Muscle of arm (tissue), 1 donor: ENCODE measurements at regions not wholly inside any gene's neighbourhood (a gene's known extent, or its start where the extent isn't known, plus 50 kb on each side); places are given as distances from the start of the nearest gene placed in this dataset.

Experiments
- DNase-seq: peaks from one replicate; pipeline ENCODE4 v3.0.0-alpha.2; 2013

GRCh38 chr13:74966814-74967424, 515.0 kb downstream of the TBC1D4 start:
- peak; percentile 78 for DNase-seq

DNA sequence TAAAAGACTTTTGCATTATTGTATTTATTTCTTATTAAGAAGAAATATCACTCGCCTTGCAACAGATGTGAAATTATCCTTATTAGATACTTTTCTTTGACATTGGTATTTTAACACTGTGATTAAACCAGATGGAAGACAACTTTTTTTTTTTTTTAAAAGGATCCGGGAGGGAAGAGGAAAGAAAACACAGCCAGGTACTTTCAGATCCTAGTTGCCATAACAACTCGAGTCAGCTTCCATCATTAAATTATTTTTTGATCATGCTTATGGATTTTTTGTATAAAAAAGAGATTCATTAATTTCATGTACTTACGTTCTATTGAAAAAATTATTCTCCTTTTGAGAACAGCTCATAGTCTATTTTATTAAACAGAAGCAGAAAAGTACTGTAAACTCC, 515.7 kb downstream of the TBC1D4 start:
- peak; percentile 8 for DNase-seq

GRCh38 chr13:74945637-74946036, 536.3 kb downstream of the TBC1D4 start:
- no peak for DNase-seq

DNA sequence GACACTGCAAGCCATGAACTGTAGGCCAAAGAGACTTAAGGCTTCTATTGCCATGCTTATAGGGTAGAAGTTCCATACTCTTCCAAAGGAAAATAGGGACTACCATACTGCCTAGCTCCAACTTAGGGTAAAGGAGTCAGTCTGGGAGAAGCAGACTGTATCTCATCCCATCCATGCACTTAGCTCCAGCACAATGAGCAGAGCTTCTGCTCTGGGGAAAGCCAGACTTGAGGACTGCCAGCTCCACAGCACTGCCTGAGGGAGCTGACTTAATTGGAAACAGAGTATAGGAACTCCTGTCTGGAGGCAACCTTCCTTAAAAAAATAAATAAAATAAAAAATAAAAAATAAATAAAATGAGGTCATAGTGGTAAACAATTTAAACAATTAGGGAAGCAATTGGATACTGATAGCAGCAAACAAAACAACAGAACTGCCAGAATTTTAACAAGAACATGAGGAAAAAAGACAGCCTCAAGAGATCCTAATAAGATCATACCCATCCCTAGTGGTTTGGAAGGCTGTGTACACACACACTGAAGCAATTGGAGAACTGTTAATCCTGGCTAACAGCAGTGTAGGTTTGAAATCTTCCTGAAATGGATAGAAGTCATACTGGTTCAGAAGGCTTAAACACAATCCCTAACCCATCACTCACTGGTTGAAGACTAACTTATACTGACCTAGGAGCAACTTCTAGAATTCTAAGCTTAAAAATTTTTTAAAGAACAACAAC, 550.1 kb downstream of the TBC1D4 start:
- DNase-seq, result no peak

DNA sequence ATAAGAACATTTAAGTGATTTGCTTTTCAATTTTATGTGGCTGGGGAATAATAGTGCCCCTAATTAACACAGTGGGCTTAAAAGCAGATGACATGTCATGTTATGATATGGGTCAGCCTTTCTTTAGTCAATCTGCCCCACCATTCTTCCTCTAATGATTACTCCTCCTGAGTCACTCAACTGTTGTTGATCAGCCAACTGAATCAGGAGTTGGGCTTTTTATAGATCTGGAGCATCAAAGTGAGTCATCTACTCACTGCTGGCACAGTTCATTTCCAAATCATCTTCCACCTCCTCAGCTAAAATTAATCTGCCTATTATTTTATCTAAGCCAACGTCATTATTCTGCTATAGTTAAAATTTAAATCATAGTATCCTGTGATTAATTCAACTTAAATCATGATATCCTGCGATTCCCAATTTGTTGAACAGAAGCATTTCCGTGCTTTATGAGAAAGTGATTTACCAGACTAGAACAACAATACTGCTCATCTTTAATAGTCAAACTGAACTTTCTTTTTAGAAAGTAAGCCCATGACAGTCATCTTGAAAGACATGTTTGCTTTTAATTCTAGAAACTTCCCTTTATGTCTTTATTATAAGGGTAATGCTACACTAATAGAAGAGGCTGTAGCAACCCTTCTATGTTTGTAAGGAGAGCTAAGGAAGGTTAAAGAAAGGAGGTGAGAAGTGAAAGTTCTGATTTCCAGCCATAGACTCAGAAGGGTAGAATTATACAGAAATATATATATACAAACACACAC, 551.4 kb downstream of the TBC1D4 start:
- no peak for DNase-seq

DNA sequence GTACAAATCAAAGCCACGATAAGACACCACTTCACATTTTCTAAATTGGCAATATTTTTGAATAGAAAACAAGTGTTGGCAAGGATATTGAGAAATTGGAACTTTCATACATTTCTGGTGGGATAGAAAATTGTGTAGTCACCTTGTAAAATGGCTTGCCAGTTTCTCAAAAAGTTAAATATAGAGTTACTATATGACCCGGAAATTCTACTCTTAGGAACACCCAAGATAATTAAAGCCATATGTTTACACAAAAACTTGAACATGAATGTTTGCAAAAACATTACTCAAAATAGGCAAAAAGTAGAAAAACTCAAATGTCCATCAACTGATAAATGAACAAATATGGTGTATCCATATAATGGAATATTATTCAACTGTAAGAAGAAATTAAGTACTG, 552.5 kb downstream of the TBC1D4 start:
- DNase-seq, result no peak

DNA sequence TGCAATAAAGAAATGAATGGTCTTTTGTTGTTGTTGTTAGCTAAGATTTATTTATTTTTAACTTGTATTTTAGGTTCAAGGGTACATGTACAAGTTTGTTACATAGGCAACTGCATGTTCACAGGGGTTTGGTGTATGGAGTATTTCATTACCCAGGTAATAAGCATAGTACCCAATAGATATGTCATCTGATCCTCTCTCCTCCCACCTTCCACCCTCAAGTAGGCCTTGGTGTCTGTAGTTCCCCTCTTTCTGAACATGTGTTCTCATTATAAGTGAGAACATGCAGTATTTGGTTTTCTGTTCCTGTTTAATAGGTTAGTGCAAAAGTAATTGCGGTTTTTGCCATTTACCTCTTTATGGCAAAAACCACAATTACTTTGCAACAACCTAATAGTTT, 554.1 kb downstream of the TBC1D4 start:
- no peak for DNase-seq

- no peak for DNase-seq
These were observed 559.0 kb downstream of the TBC1D4 start for GRCh38 chr13:74922963-74923362.

- DNase-seq, result no peak
These were observed 560.6 kb downstream of the TBC1D4 start for GRCh38 chr13:74921326-74921725.

GRCh38 chr13:74920920-74921319, 561.0 kb downstream of the TBC1D4 start:
- no peak for DNase-seq

- DNase-seq, result no peak
These were observed 561.6 kb downstream of the TBC1D4 start for GRCh38 chr13:74920361-74920760.

DNA sequence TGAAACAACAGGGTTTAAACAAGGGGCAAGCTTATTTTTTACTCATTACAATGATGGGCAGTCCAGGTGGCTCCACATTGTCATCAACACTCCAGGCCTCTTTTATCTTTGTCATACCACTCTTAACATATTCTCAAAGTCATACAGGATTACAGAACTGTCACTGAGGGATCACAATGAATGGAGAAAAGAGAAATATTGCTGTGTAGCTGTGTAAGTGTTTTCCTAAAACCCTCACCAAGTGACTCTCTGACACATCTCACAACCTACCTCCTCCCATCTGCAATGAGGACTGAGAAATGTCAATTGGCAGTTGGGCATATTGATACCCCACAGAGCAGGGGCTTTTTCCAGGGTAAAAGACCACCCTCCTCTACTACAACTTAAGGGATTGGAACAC, 562.1 kb downstream of the TBC1D4 start:
- DNase-seq, result no peak

DNA sequence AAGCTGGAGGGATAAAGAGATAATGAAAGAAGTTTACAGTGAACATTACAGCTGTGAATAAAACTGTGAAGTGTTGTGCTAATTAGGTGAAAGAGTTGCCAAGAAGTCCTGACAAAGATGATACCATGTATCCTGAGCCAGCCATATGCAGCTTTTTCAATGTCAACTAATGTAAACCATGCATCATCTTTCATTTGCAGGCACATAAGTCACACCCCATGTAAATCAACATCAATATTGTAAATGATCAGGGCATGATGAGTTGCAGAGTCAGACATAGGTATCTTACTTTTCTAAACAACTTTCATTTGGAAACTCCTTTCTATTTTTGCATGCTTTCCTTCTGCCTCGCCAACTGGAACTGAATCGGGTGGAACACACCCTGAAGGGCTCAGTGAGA, 569.1 kb downstream of the TBC1D4 start:
- no peak for DNase-seq

- no peak for DNase-seq
These were observed 571.6 kb downstream of the TBC1D4 start for GRCh38 chr13:74910415-74910814.

- DNase-seq, result no peak
These were observed 574.2 kb downstream of the TBC1D4 start for GRCh38 chr13:74907788-74908187.

- DNase-seq, result no peak
These were observed 577.4 kb downstream of the TBC1D4 start for GRCh38 chr13:74904556-74904955.

DNA sequence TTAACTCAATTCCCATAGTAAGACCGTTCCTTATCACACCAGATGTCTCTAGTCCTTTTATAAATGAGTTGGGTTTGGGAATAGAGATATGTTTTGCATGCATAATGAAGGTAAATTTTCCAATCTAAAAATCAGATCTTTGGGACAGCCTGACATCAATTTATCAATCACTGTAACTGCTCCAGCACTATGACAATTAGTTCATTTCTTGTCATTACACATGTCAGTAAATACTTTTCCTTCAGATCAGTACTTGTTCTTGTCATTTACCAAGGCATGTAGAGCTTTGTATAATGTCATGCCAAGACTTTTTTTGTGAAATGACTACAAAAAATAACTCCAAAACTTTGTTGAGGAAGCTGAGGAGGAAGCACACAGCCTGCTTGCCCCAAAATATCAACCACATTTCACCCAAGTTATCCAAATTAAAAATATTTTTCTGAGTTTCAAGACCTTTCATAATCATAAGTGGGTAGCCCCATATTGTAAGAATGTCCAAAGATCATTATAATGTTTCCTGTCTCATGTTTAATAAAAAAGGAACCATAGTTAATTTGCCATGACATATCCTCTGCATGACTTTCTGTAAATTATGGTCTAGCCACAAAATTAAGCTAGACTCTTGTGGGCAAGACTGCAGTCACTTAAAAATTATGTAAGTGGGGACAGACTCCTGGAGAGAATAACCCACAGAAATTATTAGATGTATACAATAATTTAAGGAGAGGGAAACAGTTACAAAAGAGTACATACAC, 586.8 kb downstream of the TBC1D4 start:
- no peak for DNase-seq

- DNase-seq, result no peak
These were observed 589.9 kb downstream of the TBC1D4 start for GRCh38 chr13:74892096-74892495.

DNA sequence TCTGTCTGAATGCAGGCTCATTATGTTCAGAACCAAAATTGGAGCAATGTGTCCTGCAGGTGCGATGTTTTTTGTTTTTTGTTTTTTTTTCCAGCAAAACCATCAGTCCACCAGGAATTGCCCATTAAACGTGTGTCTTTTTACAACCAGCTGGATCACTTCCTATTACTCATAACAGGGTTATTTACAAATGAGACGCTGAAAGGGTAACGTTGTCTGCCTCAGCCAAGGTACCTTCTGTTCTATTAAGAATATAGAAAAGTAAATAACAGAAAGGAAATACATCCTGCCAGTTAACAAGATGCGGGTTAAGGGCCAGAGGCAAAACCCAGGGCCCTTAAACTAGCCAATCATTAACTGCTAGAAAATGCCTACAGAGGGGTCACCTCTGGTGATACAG, 590.4 kb downstream of the TBC1D4 start:
- DNase-seq, result no peak

DNA sequence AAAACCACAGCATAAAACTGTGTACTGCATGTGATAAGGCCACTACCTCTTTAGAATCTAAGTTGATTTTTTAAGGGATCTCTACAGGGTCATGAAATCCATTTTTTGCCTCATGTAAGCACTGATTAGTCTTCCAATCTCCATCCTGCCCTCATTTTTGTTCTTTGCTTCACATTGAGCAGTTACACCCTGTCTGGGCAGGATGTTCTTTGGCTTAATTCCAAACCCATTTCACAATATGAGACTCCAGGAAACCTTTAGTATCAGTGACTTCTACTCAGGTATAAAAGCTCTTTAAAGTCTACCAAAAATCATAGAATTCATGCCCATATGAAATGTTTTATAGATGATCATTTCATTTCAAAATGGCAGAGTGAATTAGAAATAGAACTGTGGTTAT, 592.6 kb downstream of the TBC1D4 start:
- DNase-seq, result no peak

DNA sequence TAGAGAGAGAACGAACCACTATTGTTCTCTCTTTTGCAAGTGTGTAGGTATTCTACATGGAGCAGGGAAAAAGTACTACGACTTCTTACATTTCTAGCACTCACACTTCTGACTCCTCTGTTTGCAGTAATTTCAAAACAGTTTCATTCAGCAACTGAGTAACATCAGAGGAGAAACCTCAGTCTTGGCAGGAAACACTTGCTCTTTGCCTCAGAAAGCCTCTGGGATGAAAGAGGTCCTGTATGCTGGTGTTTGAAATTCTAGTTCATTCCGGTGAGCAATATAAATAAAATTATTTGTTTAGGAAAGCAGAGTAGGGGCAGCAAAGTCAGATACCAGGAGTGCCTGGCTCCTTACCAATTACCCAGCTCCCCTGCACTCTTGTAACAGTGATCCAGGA, 595.5 kb downstream of the TBC1D4 start:
- peak; percentile 15 for DNase-seq

GRCh38 chr13:74883834-74884233, 598.1 kb downstream of the TBC1D4 start:
- DNase-seq, result no peak
